Stimulated activated naive CD8-positive, alpha-beta T cell treated with anti-CD3 and anti-CD28 coated beads, Interleukin-15, amount 100 ng/mL, for 72 hours (primary cell): ENCODE measurements at regions not wholly inside any gene's neighbourhood (a gene's known extent, or its start where the extent isn't known, plus 50 kb on each side); places are given as distances from the start of the nearest gene placed in this dataset.
A peak's percentile ranks its signal among the peaks of the same experiment; 100 is the strongest.
"Not testable (repeated sequence)": the region's sequence is repeated elsewhere in the genome, so short reads cannot be mapped to it uniquely, and the experiment has no call there.

Experiments used
- ATAC-seq: fragments of 150-1000 bp; cut with Tn5 transposase; 2 replicates; pipeline ENCODE4 v1.10.0; 2021; ENCODE audit warnings: mild to moderate bottlenecking, moderate library complexity
- DNase-seq, 2 donors: peaks; one replicate each; pipeline ENCODE4 v3.0.0; 2021 to 2022
- H3K27ac Mint-ChIP-seq, 2 donors: one replicate each; pipeline ENCODE4 v1.8.0; 2022; ENCODE audit warnings: mild to moderate bottlenecking in 2 of 2, mixed read lengths in 2 of 2, moderate library complexity in 2 of 2
- H3K27me3 Mint-ChIP-seq: one replicate; pipeline ENCODE4 v1.8.0; 2022; ENCODE audit warnings: mixed read lengths
- H3K4me1 Mint-ChIP-seq: one replicate; pipeline ENCODE4 v1.8.0; 2022; ENCODE audit warnings: mild to moderate bottlenecking, mixed read lengths
- H3K4me3 Mint-ChIP-seq, 2 donors: one replicate each; pipeline ENCODE4 v1.8.0; 2022; ENCODE audit warnings: mild to moderate bottlenecking in 2 of 2, mixed read lengths in 2 of 2, moderate library complexity in 1 of 2
- H3K9me3 Mint-ChIP-seq, 2 donors: one replicate each; pipeline ENCODE4 v1.8.0; 2022; ENCODE audit warnings: mixed read lengths in 2 of 2

DNA sequence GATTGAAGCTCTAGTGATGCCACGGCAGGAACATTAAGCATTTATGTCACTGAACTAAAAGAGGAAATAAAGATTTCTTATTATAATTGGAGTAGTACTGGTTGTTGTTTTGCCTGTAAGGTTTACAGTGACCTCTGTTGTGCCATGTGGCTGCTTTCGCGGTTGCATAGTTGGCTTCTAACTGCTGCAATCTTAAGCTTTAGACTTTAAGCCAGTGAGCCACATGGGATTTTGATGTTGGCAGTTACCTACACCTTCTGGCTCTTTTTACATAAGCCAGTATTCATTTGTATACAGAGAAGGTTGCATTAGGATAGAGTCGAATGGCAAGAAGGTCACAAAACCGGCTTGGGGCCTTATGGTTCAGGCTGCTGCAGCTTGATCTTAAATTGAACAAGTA lies 1311.6 kb downstream of the RAPGEF2 start:
- no peak overlapping the region for H3K27ac Mint-ChIP-seq
- peaks cover 0 to 5% of the 10 kb centered on the region in 2 donors for H3K9me3 Mint-ChIP-seq
- H3K27me3 Mint-ChIP-seq: no peaks in the 10 kb centered on the region
- ATAC-seq (no peak), DNase-seq (no peak)
- H3K4me1 Mint-ChIP-seq: no peaks in the 10 kb centered on the region
- no peak overlapping the region for H3K4me3 Mint-ChIP-seq

DNA sequence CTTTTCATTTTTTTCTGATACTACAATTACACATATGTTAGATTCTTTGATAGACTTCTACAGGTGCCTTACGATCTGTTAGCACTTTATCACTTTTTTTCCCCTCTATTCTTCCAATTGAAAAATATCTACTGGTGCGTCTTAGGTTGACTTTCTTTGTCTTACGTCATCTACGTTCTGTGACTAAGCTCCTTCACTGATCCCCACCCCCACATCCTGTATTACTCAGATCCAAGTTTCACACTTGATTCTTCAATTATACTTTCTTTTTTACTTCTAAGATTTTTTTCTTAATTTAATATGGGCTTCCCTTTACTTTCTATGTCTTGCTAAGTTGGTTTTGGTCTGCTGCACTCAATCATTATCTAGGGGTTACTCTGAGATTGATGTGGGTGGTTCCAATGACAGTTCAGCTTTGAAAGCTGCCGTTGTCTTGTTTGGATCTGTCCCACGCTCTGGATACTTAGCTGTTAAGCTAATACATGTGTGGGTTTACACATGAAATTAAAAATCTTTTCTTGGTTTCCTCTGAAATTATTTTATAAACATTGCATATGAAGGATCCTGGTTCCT lies 1321.1 kb downstream of the RAPGEF2 start:
- no peaks in the 10 kb centered on the region for H3K27me3 Mint-ChIP-seq
- peaks cover 5 to 28% of the 10 kb centered on the region in 2 donors for H3K9me3 Mint-ChIP-seq
- no peak for ATAC-seq
- H3K27ac Mint-ChIP-seq: peak overlapping the region in 1 of 2 donors; percentile 49
- no peaks in the 10 kb centered on the region for H3K4me1 Mint-ChIP-seq
- H3K4me3 Mint-ChIP-seq: no peak overlapping the region
- no peak for DNase-seq

DNA sequence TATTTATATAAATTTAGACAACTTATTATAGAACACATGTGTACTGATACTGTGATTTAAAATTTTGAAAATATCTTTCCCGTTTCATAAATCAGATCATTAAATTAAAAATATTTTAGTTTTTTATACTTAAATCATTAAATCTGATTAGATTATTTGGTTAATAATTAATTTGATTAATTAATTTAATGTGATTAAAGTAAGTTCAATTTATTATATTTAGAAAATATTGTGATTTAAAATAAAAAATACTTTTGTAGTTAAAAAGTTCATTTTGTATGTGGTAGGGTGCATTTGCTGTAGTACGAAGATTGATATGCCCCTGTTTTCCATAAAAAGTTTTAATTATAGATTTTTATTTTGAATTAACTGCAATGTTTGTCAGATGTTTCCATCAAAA lies 1323.4 kb downstream of the RAPGEF2 start:
- Mint-ChIP-seq H3K27me3 (no peaks in the 10 kb centered on the region), H3K4me3 (no peak overlapping the region)

DNA sequence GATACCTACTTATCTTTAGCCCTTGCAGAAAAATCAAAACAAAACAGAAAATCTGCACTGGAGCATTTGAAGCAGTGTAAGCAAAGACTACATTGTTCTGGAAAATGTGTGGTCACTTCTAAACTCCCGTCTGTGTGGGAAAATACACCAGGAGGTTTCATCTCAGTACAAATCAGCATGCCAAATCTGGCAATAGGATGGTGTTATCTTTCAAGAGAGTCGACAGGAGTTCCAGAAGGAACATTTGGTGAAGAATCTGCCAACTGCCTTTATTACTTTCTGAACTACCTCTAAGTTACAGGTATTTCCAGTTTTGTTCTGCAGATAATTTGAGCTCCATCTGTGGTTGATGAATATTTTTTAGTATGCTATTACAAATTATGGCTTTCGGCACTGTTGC lies 1348.0 kb downstream of the RAPGEF2 start:
- Mint-ChIP-seq H3K27ac (no peak overlapping the region), H3K4me3 (no peak overlapping the region), H3K9me3 (peaks cover 6 to 15% of the 10 kb centered on the region in 2 donors), H3K27me3 (no peaks in the 10 kb centered on the region), H3K4me1 (no peaks in the 10 kb centered on the region)
- ATAC-seq (no peak), DNase-seq (no peak)

More for the DNA sequence above, 1323.4 kb downstream of the RAPGEF2 start:
- Mint-ChIP-seq H3K27ac (no peak overlapping the region), H3K9me3 (peaks cover 17 to 41% of the 10 kb centered on the region in 2 donors), H3K4me1 (no peaks in the 10 kb centered on the region)
- DNase-seq: no peak
- no peak for ATAC-seq

DNA sequence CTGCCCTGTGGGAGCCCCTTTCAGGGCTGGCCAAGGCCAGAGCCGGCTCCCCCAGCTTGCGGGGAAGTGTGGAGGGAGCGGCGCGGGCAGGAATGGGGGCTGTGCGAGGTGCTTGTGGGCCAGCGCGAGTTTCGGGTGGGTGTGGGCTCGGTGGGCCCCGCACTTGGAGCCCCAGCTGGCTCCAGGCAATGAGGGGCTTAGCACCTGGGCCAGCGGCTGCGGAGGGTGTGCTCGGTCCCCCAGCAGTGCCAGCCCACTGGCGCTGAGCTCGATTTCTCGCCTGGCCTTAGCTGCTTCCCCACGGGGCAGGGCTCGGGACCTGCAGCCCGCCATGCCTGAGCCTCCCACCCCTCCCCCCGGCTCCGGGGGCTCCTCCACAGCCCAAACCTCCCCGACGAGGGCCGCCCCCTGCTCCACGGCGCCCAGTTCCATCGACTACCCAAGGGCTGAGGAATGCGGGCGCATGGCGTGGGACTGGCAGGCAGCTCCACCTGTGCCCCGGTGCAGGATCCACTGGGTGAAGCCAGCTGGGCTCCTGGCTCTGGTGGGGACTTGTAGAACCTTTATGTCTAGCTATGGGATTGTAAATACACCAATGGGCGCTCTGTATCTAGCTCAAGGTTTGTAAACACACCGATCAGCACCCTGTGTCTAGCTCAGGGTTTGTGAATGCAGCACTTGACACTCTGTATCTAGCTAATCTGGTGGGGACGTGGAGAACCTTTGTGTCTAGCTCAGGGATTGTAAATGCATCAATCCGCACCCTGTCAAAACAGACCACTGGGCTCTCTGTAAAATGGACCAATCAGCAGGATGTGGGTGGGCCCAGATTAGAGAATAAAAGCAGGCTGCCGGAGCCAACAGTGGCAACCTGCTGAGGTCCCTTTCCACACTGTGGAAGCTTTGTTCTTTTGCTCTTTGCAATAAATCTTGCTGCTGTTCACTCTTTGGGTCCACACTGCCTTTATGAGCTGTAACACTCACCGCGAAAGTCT lies 1379.1 kb downstream of the RAPGEF2 start:
- H3K4me1 Mint-ChIP-seq, H3K9me3 Mint-ChIP-seq, H3K27ac Mint-ChIP-seq: not testable (repeated sequence)

DNA sequence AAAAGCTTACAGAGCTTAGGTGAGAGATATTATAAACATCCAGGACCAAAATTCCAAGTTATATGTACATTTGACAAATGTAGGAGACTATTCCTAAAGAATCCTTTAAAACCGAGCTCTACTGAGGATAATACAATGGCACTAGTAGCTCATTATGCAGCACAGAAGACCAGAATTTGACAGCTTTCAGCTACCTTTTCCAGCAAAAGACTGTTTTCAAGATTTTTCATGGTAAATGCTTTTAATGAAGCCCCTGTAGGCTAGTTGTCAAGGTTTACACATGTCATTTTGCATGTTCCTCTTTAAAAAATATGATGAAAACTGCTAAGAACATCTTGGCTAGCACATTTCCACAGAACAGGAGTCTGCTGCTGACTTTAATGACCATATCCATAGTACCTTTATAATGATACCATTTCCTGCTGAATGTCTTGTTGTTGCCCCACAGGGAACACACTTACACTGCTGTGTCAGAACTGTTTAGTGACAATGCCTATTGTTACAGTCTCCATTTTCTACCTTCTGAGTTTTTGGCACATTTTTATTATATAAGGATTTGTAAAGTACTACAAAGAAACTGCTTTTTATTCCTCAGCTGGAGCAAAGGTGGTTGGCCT lies 1382.3 kb downstream of the RAPGEF2 start:
- no peaks in the 10 kb centered on the region for H3K4me1 Mint-ChIP-seq
- no peak for DNase-seq

More for the DNA sequence above, 1379.1 kb downstream of the RAPGEF2 start:
- DNase-seq, H3K4me3 Mint-ChIP-seq, ATAC-seq, H3K27me3 Mint-ChIP-seq: not testable (repeated sequence)

DNA sequence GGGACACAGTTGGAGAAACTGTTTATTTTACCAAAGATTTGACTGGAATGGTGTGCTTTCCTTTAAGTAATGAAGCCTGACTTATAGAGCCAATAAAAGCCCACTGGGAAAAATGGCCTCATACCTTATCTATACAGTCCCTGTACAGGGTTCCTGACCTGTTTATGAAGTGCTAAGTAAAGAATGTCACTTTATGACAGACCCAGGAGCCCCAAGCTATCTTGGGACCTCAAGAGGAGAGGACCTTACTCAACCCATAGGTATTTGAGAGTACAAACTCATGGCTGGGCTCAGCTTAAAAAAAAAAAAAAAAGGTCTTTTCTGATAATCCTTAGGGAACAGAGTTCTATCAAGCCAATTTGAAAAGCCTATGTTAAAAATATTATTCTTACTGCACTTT lies 1389.3 kb downstream of the RAPGEF2 start:
- no peak overlapping the region for H3K4me3 Mint-ChIP-seq
- DNase-seq: no peak
- peaks cover 19 to 20% of the 10 kb centered on the region in 2 donors for H3K9me3 Mint-ChIP-seq
- H3K27ac Mint-ChIP-seq: no peak overlapping the region
- no peaks in the 10 kb centered on the region for H3K4me1 Mint-ChIP-seq
- no peaks in the 10 kb centered on the region for H3K27me3 Mint-ChIP-seq
- no peak for ATAC-seq

More for the DNA sequence above, 1382.3 kb downstream of the RAPGEF2 start:
- Mint-ChIP-seq H3K27me3 (no peaks in the 10 kb centered on the region), H3K4me3 (no peak overlapping the region), H3K9me3 (peaks cover 11 to 18% of the 10 kb centered on the region in 2 donors), H3K27ac (no peak overlapping the region)
- no peak for ATAC-seq

DNA sequence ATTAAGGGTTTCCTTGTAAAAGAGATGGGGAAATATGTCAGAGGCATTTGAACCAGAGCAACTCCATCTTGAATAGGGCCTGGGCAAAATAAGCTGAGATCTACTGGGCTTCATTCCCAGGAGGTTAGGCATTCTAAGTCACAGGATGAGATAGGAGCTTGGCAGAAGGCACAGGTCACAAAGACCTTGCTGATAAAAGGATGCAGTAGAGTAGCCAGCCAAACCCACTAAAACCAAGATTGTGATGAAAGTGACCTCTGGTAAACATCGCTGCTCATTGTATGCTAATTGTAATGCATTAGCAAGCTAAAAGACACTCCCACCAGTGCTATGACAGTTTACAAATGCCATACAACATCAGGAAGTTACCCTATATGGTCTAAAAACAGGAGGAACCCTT lies 1390.3 kb downstream of the RAPGEF2 start:
- Mint-ChIP-seq H3K9me3 (peaks cover 19 to 20% of the 10 kb centered on the region in 2 donors), H3K4me1 (no peaks in the 10 kb centered on the region), H3K27me3 (no peaks in the 10 kb centered on the region), H3K4me3 (no peak overlapping the region), H3K27ac (no peak overlapping the region)
- no peak for DNase-seq
- no peak for ATAC-seq

DNA sequence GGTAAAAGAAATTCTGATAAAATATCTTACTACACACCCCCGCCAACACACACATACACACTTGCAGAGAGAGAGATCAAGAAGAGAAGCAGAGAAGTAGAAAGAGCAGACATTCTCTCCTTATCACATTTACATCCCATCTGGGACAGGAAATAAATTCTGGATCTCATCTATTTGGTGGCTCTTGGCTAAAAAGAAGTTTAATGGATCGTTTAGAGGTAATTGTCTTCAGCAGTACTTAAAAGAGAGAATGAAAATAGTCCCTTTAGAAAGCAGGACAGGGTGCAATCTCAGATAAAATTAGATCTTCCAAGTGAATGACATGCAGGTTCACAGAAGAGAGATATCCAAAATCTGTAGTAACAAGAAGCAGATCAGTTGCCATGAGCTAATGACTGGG lies 1392.5 kb downstream of the RAPGEF2 start:
- H3K4me3 Mint-ChIP-seq: no peak overlapping the region
- no peaks in the 10 kb centered on the region for H3K4me1 Mint-ChIP-seq
- no peak for ATAC-seq
- peaks cover 15 to 18% of the 10 kb centered on the region in 2 donors for H3K9me3 Mint-ChIP-seq
- DNase-seq: no peak
- no peak overlapping the region for H3K27ac Mint-ChIP-seq
- H3K27me3 Mint-ChIP-seq: no peaks in the 10 kb centered on the region

DNA sequence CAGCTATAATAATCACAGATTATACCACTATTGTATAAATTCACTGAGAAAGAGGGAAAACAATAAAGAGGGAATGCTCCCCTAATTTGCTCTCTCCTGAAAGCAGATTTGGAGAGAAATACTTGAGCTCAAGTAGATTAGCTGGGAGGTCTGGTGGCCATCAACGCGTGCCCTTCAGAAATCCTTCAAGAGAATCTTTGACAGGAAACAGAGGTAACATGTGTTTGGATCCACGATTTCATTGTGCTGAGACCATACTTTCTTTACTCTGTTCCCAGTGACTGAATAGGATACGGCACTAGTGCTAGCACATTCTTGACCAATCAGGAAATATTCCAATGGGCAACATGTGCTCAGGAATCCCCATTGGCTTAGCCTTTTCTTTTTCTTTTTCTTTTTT lies 1395.3 kb downstream of the RAPGEF2 start:
- Mint-ChIP-seq H3K4me3 (no peak overlapping the region), H3K9me3 (peaks cover 21 to 33% of the 10 kb centered on the region in 2 donors), H3K4me1 (no peaks in the 10 kb centered on the region), H3K27ac (no peak overlapping the region), H3K27me3 (no peaks in the 10 kb centered on the region)
- no peak for DNase-seq
- ATAC-seq: no peak

DNA sequence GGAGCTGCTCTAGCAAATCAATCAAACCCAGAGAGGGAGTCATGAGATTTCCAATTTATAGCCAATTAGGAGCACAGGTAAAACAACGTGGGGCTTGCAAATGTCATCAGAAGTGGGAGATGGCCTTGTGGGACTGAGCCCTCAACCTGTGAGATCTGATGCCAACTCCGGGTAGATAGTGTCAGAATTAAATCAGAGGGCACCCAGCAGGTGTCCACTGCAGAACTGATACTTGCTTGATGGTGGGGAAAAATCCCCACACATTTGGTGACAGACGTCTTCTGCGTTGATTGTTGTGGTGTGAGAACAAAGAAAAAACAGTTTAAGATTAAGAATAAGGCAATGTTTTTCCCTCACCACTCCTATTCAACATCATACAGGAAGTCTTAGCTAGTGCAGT lies 1402.8 kb downstream of the RAPGEF2 start:
- no peak overlapping the region for H3K27ac Mint-ChIP-seq
- H3K4me3 Mint-ChIP-seq: no peak overlapping the region
- H3K27me3 Mint-ChIP-seq: no peaks in the 10 kb centered on the region
- ATAC-seq (no peak), DNase-seq (no peak)
- no peaks in the 10 kb centered on the region for H3K4me1 Mint-ChIP-seq
- H3K9me3 Mint-ChIP-seq: peaks cover 9 to 13% of the 10 kb centered on the region in 2 donors

DNA sequence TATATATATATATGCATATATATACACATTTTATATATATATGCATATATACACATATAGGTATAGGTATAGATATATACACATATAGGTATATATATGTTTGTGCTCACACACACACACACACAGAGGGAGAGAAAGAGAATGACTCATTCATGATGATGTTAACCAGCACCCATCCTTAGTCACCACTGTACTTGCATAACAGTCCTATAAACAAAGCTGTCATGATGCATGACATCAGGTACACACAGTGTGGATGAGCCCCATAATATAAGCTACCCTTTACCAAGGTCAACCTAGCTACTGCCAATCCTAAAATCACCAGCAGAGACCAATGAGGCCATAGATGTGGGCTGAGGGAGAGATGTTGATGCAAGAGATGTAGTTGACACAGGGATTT lies 1408.0 kb downstream of the RAPGEF2 start:
- peaks cover 0 to 4% of the 10 kb centered on the region in 2 donors for H3K9me3 Mint-ChIP-seq
- no peak overlapping the region for H3K27ac Mint-ChIP-seq
- no peak for ATAC-seq
- no peak for DNase-seq
- H3K27me3 Mint-ChIP-seq: no peaks in the 10 kb centered on the region
- H3K4me3 Mint-ChIP-seq: no peak overlapping the region
- H3K4me1 Mint-ChIP-seq: no peaks in the 10 kb centered on the region

DNA sequence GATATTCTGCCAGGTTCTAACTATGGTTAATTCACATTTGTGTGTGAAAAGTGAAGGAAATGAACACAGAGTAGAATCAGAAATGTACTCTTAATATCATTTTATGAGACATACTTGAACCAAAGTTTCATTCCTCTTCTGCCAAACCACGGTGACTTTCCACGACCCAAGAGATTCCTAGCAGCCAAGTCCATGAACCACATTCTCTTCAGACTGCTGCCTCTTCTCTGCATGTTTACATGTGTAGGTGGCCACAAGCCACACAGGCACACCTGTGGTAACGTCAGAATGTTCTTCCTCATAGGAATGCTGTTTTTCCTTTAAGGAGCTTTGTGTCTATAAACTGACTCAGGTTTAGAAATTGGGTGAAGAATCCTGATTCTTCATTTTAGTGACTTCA lies 1411.2 kb downstream of the RAPGEF2 start:
- no peaks in the 10 kb centered on the region for H3K9me3 Mint-ChIP-seq
- H3K27ac Mint-ChIP-seq: no peak overlapping the region
- no peak for DNase-seq
- no peaks in the 10 kb centered on the region for H3K27me3 Mint-ChIP-seq
- no peak overlapping the region for H3K4me3 Mint-ChIP-seq
- no peaks in the 10 kb centered on the region for H3K4me1 Mint-ChIP-seq
- no peak for ATAC-seq

DNA sequence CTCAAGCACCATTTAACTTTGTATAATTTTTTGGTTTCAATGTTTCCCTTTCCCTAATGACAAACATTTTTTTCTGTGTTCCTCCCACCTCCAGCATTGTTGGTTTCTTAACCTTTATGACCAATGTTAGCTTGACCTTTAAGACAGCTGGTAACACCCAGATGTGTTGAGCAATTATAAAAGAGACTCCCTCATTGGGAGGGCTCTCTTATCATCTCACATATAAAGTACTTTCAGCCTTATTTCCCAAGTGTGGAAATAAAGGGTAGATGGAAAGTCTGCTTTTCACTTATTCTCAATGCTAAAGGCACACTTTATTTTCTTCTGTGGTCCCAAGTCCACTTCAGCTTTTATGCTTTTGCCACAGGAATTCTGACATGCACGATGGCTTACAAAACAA lies 1420.4 kb downstream of the RAPGEF2 start:
- Mint-ChIP-seq H3K9me3 (peaks cover 0 to 8% of the 10 kb centered on the region in 2 donors), H3K27me3 (no peaks in the 10 kb centered on the region), H3K4me1 (no peaks in the 10 kb centered on the region), H3K4me3 (no peak overlapping the region), H3K27ac (no peak overlapping the region)
- no peak for DNase-seq
- ATAC-seq: no peak

DNA sequence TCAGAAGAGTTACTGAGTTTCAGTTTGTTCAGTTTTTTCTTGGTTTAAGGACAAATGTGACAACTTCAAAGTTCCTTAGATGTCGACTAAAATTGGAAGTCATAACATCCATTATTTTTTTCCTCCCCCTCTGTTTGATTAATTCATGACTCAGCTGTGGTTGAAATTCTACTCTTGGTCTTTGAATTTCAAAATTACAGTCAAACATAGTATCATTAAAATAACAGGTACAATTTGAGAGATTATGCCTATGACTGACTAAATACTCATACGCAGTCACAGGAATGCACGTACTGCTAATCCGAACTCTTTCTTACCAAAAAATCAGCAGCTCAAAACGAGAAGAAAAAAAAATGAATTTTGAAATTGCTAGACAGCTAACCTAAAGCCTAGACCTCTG lies 1434.8 kb downstream of the RAPGEF2 start:
- Mint-ChIP-seq H3K27me3 (no peaks in the 10 kb centered on the region), H3K4me1 (no peaks in the 10 kb centered on the region), H3K27ac (no peak overlapping the region), H3K9me3 (peaks cover 5 to 8% of the 10 kb centered on the region in 2 donors), H3K4me3 (no peak overlapping the region)
- ATAC-seq (no peak), DNase-seq (no peak)

DNA sequence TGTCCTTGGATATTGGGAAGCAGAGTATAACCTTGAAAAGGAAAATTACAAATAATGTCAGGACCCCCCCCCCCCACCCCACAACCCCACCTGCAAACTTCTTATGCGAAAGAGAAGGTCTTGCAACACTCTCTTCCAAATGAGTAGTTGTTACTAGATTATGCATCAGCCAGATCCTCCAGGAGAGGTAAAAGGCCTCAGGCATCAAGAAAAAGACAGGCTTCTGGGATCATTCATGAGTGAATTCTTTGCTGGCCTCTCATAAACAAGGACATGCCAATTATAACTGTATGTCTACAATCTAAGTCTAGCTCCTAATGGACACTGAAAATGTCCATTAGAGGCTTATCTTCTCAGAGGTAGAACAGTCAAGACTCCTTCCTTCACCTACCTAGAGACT lies 1443.3 kb downstream of the RAPGEF2 start:
- Mint-ChIP-seq H3K27me3 (no peaks in the 10 kb centered on the region), H3K9me3 (peaks cover 6 to 7% of the 10 kb centered on the region in 2 donors), H3K4me3 (no peak overlapping the region), H3K4me1 (no peaks in the 10 kb centered on the region), H3K27ac (no peak overlapping the region)
- DNase-seq (no peak), ATAC-seq (no peak)
